Fibroblast of lung (primary cell): ENCODE measurements at regions not wholly inside any gene's neighbourhood (a gene's known extent, or its start where the extent isn't known, plus 50 kb on each side); places are given as distances from the start of the nearest gene placed in this dataset.

Experiments
- DNase-seq, 2 donors: peaks; one replicate each; pipeline versions ENCODE4 v3.0.0 to v3.0.0-alpha.2; 2010; ENCODE audit warnings: low read depth in 2 of 2
- H2AFZ ChIP-seq: 2 replicates; pipeline ENCODE4 v1.5.1; 2012; ENCODE audit warnings: low read length, control low read depth, inconsistent platforms
- H3K27ac ChIP-seq: 2 replicates; pipeline ENCODE4 v1.5.1; 2011; ENCODE audit warnings: low read length, control low read depth; ENCODE audit not compliant: insufficient read depth
- H3K27me3 ChIP-seq: 2 replicates; pipeline ENCODE4 v1.5.1; 2011; ENCODE audit warnings: mild to moderate bottlenecking, low read length; ENCODE audit not compliant: control insufficient read depth, insufficient read depth
- H3K36me3 ChIP-seq: 2 replicates; pipeline ENCODE4 v1.5.1; 2011; ENCODE audit warnings: low read length; ENCODE audit not compliant: control insufficient read depth, insufficient read depth
- H3K4me1 ChIP-seq: 2 replicates; pipeline ENCODE4 v1.5.1; 2011; ENCODE audit warnings: low read length; ENCODE audit not compliant: control insufficient read depth, insufficient read depth; ENCODE audit errors: extremely low read depth
- H3K4me2 ChIP-seq: 2 replicates; pipeline ENCODE4 v1.5.1; 2011; ENCODE audit warnings: low read length, control low read depth; ENCODE audit not compliant: insufficient read depth; ENCODE audit errors: extremely low read depth
- H3K4me3 ChIP-seq, 4 experiments: fragments of 200-600 bp in 1 of 4; sonication (generic) in 1 of 4; replicated peaks in 1 of 4; 2 replicates each; pipeline ENCODE4 v1.5.1; 2011 to 2016; ENCODE audit warnings: low read length in 4 of 4, low read depth in 3 of 4, mild to moderate bottlenecking in 3 of 4, control low read depth in 2 of 4, inconsistent platforms in 1 of 4, mixed read lengths in 1 of 4; ENCODE audit not compliant: insufficient read depth in 1 of 4; ENCODE audit errors: control extremely low read depth in 1 of 4
- H3K79me2 ChIP-seq: 2 replicates; pipeline ENCODE4 v1.5.1; 2012; ENCODE audit warnings: mild to moderate bottlenecking, low read length, inconsistent platforms; ENCODE audit not compliant: control insufficient read depth, insufficient read depth
- H3K9ac ChIP-seq: 2 replicates; pipeline ENCODE4 v1.5.1; 2011; ENCODE audit warnings: mild to moderate bottlenecking, low read length, control low read depth; ENCODE audit not compliant: insufficient read depth
- H3K9me3 ChIP-seq: 2 replicates; pipeline ENCODE4 v1.5.1; 2012; ENCODE audit warnings: low read depth, low read length; ENCODE audit not compliant: control insufficient read depth, insufficient read depth
- H4K20me1 ChIP-seq: 2 replicates; pipeline ENCODE4 v1.5.1; 2011; ENCODE audit warnings: low read length; ENCODE audit not compliant: control insufficient read depth, insufficient read depth; ENCODE audit errors: extremely low read depth
- EZH2 ChIP-seq: IDR thresholded peaks from 2 replicates; pipeline ENCODE4 v1.5.1; 2012; ENCODE audit warnings: low read length, control low read depth, mild to moderate bottlenecking; ENCODE audit errors: missing control alignments
- TF ChIP-seq, protein P1 (sequence below), 2 donors: IDR thresholded peaks in 1 of 2; conservative IDR thresholded peaks in 1 of 2; 1 replicate in 1 of 2; 2 replicates in 1 of 2; pipeline ENCODE4 v1.5.1; 2011 to 2012; ENCODE audit warnings: low read length in 2 of 2, control low read depth in 1 of 2, inconsistent platforms in 1 of 2, low read depth in 1 of 2, mild to moderate bottlenecking in 1 of 2

DNA sequence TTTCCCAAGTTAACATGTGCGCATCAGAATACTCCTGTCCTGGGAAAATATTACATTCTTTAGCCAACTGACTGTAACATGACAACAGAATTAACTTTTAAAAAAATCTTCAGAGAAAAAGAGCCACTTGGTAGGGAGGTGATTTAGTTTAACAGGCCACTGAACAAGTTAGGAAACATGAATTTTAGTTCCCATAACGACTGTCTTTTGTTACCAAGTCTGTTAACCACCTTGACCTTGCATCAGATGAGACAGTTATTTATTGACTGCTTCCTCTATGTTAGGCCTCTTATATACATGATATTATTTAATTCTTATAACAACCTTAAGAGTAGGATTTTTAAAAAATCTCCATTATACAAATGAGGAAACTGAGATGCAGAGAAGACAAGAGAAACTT is 268.6 kb downstream of the NDFIP2 start:
- no peak for DNase-seq
- no peak overlapping the region for H3K4me2 ChIP-seq
- H3K9ac ChIP-seq: no peak overlapping the region
- H2AFZ ChIP-seq: no peak overlapping the region
- TF ChIP-seq, protein P1, sequence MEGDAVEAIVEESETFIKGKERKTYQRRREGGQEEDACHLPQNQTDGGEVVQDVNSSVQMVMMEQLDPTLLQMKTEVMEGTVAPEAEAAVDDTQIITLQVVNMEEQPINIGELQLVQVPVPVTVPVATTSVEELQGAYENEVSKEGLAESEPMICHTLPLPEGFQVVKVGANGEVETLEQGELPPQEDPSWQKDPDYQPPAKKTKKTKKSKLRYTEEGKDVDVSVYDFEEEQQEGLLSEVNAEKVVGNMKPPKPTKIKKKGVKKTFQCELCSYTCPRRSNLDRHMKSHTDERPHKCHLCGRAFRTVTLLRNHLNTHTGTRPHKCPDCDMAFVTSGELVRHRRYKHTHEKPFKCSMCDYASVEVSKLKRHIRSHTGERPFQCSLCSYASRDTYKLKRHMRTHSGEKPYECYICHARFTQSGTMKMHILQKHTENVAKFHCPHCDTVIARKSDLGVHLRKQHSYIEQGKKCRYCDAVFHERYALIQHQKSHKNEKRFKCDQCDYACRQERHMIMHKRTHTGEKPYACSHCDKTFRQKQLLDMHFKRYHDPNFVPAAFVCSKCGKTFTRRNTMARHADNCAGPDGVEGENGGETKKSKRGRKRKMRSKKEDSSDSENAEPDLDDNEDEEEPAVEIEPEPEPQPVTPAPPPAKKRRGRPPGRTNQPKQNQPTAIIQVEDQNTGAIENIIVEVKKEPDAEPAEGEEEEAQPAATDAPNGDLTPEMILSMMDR (conservative IDR thresholded peaks at IDR 0.05 in 1 of 2, IDR thresholded peaks at IDR 0.05 in 1 of 2; ENCODE audit: low read depth in 1 of 2, low read length in 2 of 2): no peak
- no peak for TF ChIP-seq EZH2
- no peak overlapping the region for H3K27ac ChIP-seq
- peaks cover 5% of the 10 kb centered on the region for H3K4me1 ChIP-seq
- H3K9me3 ChIP-seq: no peaks in the 10 kb centered on the region
- no peaks in the 10 kb centered on the region for H3K27me3 ChIP-seq
- no peaks in the 10 kb centered on the region for H3K36me3 ChIP-seq
- H3K79me2 ChIP-seq: no peaks in the 10 kb centered on the region
- H3K4me3 ChIP-seq: no peak overlapping the region
- H4K20me1 ChIP-seq: no peaks in the 10 kb centered on the region

DNA sequence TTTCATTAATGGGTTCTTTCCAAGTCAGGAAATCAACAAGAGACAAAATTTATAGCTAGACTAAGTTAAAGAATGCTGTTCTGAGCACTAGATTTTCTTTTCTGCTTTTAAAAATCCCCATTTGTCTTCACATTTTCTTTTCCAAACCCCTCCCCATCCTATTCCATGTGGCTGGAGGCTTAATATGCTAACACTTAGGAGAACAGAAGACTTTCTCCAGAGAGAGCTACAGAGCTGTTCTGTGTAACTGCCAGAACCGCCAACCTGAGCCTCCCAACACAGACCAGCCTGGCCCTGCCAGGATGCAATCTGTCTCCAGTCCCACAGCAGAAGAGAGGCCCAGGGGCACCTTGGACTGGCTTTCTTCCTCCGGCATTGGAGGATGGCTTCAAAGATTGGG is 264.1 kb downstream of the NDFIP2 start:
- no peak for TF ChIP-seq EZH2
- TF ChIP-seq, protein P1 (conservative IDR thresholded peaks at IDR 0.05 in 1 of 2, IDR thresholded peaks at IDR 0.05 in 1 of 2; ENCODE audit: low read depth in 1 of 2, low read length in 2 of 2): no peak
- Histone ChIP-seq H3K27ac (no peak overlapping the region), H3K4me3 (no peak overlapping the region), H3K4me1 (peaks cover 2% of the 10 kb centered on the region), H3K27me3 (no peaks in the 10 kb centered on the region), H3K9ac (no peak overlapping the region), H2AFZ (no peak overlapping the region), H3K9me3 (no peaks in the 10 kb centered on the region), H3K79me2 (no peaks in the 10 kb centered on the region), H4K20me1 (no peaks in the 10 kb centered on the region), H3K4me2 (no peak overlapping the region), H3K36me3 (no peaks in the 10 kb centered on the region)
- DNase-seq: no peak

DNA sequence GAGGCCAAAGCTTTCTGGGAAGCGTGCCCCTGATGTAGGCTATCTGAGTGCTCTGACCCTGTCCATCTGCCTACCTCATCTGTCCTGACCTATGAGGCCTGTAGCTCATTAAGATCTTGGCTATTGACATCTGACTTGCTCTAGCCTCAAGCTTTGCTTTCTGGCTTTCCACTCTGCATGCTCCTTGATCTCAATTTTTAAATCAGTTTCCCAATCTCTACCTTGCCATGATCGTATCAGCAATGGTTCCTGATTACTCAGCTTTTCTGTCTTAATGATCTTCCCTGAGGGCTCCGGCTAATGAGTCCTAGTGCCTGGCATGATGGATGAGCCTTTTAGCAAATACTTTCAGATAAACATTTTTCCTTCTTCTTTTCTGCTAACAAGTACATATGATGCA is 262.0 kb downstream of the NDFIP2 start:
- Histone ChIP-seq H3K36me3 (no peaks in the 10 kb centered on the region), H2AFZ (no peak overlapping the region), H4K20me1 (no peaks in the 10 kb centered on the region), H3K4me1 (no peaks in the 10 kb centered on the region), H3K4me3 (no peak overlapping the region), H3K79me2 (no peaks in the 10 kb centered on the region), H3K27ac (no peak overlapping the region), H3K9me3 (no peaks in the 10 kb centered on the region), H3K27me3 (no peaks in the 10 kb centered on the region), H3K4me2 (no peak overlapping the region), H3K9ac (no peak overlapping the region)
- TF ChIP-seq, protein P1 (conservative IDR thresholded peaks at IDR 0.05 in 1 of 2, IDR thresholded peaks at IDR 0.05 in 1 of 2; ENCODE audit: low read depth in 1 of 2, low read length in 2 of 2): no peak
- TF ChIP-seq EZH2: no peak
- no peak for DNase-seq
